ENCODE measurements at regions not wholly inside any gene's neighbourhood (a gene's known extent, or its start where the extent isn't known, plus 50 kb on each side); places are given as distances from the start of the nearest gene placed in this dataset.
A peak's percentile ranks its signal among the peaks of the same experiment; 100 is the strongest.

DNA sequence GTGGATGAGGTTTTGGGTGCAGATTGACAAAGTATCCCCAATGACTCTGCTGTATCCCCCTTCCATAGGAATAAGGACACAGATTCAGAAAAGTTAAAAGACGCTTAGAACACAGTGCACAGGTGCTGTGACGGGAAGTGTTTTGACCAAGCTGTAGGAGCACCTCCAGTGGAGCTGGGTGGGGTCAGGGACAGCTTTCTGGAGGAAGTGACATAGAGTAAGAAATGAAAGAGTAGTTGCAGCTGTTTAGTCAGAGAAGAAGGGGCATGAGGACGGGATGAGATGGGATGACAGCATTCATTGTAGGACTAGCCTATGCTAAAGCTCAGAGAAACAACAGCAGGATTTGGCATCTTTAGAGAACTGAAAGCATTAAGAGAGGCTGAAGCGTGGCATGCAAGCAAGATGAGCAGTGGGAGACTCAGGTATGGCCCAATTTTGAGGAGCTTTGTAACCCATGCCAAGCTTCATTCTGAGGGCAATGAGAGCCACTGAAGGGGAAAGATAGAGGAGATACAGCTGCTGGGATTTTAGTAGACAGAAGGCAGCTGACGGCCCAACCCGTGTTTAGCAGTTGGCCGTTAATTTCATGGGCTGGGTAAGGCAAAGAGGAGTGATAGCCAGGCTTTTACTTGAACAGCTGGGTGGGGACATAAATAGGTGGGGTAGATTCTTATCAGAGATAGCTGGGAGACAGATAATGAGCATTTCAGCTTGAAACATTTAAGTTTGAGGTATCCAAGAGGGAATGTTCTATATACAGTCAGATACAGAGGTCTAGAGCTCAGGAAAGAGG lies 131.8 kb upstream of the KRAS start:
- Histone ChIP-seq H3K9me3 (no peaks in the 10 kb centered on the region), H3K27me3 (ENCODE audit: low read depth) (no peaks in the 10 kb centered on the region), H3K4me3 (no peak overlapping the region), H3K4me1 (peaks cover 5% of the 10 kb centered on the region), H3K36me3 (no peaks in the 10 kb centered on the region), H3K27ac (no peak overlapping the region)
- DNase-seq (no peak), ATAC-seq (no peak)
- intact Hi-C loops (cut with DNase I): no loop called here
- TF ChIP-seq, protein P1, sequence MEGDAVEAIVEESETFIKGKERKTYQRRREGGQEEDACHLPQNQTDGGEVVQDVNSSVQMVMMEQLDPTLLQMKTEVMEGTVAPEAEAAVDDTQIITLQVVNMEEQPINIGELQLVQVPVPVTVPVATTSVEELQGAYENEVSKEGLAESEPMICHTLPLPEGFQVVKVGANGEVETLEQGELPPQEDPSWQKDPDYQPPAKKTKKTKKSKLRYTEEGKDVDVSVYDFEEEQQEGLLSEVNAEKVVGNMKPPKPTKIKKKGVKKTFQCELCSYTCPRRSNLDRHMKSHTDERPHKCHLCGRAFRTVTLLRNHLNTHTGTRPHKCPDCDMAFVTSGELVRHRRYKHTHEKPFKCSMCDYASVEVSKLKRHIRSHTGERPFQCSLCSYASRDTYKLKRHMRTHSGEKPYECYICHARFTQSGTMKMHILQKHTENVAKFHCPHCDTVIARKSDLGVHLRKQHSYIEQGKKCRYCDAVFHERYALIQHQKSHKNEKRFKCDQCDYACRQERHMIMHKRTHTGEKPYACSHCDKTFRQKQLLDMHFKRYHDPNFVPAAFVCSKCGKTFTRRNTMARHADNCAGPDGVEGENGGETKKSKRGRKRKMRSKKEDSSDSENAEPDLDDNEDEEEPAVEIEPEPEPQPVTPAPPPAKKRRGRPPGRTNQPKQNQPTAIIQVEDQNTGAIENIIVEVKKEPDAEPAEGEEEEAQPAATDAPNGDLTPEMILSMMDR (IDR thresholded peaks at IDR 0.05): no peak

DNA sequence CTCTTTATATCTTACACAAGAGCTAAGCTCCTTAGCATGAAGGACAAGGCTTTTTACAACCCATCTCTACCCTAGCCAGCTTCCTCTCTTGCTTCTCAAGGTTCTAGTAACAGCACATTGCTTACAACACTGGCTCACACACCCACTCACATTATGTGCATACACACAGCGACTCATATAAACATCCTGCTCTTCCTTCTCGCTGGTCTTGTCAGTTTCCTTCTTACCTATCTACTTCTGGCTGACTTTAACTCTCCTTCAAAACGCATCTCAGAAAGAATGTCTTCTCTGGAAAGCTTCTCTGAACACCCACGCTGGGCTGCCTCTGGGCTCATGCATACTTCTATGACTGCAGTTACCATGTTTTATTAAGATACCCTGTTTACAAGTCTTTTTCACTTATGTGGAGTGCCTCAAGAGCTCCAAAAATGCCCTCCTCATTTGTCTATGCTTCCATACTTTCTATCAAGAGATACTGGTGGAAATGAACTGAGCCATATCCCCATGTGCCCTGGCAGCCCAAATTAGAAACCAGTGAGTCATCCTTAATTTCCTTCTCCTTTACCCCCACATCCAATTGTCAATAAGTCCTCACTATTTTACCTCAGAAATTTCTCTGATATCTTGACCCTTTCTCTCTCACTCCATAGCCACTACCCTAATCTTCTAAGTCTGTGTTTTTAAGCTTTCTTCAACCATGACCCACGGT lies 126.9 kb upstream of the KRAS start:
- ATAC-seq (peak; percentile 82 to 86), DNase-seq (no peak)
- Histone ChIP-seq H3K9me3 (no peaks in the 10 kb centered on the region), H3K27ac (no peak overlapping the region), H3K4me3 (no peak overlapping the region), H3K4me1 (no peaks in the 10 kb centered on the region), H3K36me3 (no peaks in the 10 kb centered on the region), H3K27me3 (ENCODE audit: low read depth) (no peaks in the 10 kb centered on the region)
- intact Hi-C loops (cut with DNase I): no loop called here
- TF ChIP-seq, protein P1 (IDR thresholded peaks at IDR 0.05): no peak

DNA sequence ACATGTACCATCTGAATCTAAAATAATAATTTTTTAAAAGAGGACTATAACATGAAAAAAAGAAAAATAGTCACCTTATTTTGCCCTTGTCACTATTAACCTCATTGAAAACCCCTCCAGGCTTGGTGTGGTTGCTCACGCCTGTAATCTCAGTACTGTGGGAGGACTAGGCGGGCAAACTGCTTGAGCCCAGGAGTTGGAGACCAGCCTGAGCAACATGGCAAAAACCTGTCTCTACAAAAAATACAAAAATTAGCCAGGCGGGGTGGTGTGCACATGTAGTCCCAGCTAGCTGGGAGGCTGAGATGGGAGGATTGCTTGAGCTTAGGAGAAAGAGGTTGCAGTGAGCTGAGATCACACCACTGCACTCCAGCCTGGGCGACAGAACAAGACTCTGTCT lies 126.3 kb upstream of the KRAS start:
- Histone ChIP-seq H3K36me3 (no peaks in the 10 kb centered on the region), H3K9me3 (no peaks in the 10 kb centered on the region), H3K4me1 (no peaks in the 10 kb centered on the region), H3K4me3 (no peak overlapping the region), H3K27me3 (ENCODE audit: low read depth) (no peaks in the 10 kb centered on the region), H3K27ac (no peak overlapping the region)
- peak in 1 of 2 donors; percentile 10 for ATAC-seq
- TF ChIP-seq, protein P1 (IDR thresholded peaks at IDR 0.05): no peak
- intact Hi-C loops (cut with DNase I): no loop called here
- no peak for DNase-seq

DNA sequence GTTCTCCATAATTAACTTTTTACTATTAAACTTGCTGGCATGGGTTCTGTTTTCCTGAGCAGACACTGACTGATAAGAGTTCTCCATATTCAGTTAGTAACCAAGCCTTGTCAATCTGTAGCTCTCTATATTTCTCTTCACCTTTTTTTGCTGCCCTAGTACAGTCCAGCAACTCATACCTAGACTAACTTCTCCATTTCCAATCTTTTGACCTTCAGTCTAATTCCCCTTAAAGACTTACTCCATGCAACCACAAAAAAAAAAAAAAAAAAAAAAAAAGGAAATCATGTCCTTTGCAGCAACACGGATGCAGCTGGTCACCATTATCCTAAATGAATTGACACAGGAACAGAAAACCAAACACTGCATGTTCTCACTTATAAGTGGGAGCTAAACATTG lies 125.7 kb upstream of the KRAS start:
- H3K27ac ChIP-seq: no peak overlapping the region
- intact Hi-C loops (cut with DNase I): no loop called here
- no peak for DNase-seq
- peak; percentile 52 to 54 for ATAC-seq
- TF ChIP-seq, protein P1 (IDR thresholded peaks at IDR 0.05): no peak
- H3K9me3 ChIP-seq: no peaks in the 10 kb centered on the region
- H3K4me3 ChIP-seq: no peak overlapping the region
- H3K36me3 ChIP-seq: no peaks in the 10 kb centered on the region
- no peaks in the 10 kb centered on the region for H3K27me3 ChIP-seq (ENCODE audit: low read depth)
- no peaks in the 10 kb centered on the region for H3K4me1 ChIP-seq

DNA sequence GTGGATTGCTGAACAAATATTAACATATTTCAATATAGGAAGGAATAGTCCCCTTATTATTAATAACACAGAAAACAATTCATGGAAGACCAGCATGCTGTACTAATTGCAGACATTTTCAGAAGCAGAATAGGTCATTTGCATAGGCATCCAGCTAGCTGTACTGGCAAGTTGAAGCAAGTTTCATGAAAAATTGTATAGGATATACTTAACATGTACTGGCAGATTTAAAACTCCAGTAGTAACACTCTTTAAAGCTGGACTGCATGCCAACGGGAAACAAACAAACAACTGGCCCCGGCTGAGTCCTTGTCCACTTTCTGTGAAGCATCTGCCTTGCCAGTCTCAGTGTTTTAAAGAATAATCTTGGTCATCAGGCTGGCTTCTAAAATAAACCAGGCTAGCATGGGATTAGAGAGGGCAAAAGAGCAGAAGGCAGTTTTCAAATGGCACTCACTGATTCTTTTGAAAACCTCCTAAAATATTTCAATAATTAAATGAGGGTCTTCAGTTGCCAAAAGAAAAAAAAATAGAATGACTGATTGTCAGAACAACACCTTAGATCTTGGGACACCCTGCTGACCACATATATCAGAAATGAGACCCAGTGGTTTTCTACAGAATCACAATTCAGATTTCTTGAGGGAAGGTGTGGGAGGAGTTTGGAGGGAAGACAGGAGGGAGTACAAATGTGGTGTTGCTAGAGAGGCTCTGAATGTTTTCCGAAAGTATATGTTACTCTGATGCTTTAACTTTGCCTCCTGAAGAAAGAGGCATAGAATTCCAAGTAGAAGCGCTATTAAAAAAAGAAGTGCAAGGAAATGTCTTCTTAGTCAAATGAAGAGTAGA lies 122.5 kb upstream of the KRAS start:
- no peaks in the 10 kb centered on the region for H3K9me3 ChIP-seq
- TF ChIP-seq, protein P1 (IDR thresholded peaks at IDR 0.05): no peak
- no peaks in the 10 kb centered on the region for H3K4me1 ChIP-seq
- H3K4me3 ChIP-seq: no peak overlapping the region
- no peak overlapping the region for H3K27ac ChIP-seq
- no peaks in the 10 kb centered on the region for H3K27me3 ChIP-seq (ENCODE audit: low read depth)
- DNase-seq (no peak), ATAC-seq (no peak)
- no peaks in the 10 kb centered on the region for H3K36me3 ChIP-seq
- intact Hi-C loops (cut with DNase I): no loop called here

All from lower lobe of right lung (tissue), 2 donors.